NCI-H345 treated with DMSO at 0.1 percent for 48 hours (cell line): ENCODE measurements at regions not wholly inside any gene's neighbourhood (a gene's known extent, or its start where the extent isn't known, plus 50 kb on each side); places are given as distances from the start of the nearest gene placed in this dataset.

Experiments used
- DNase-seq: peaks from one replicate; lab custom pipeline; 2025; ENCODE audit not compliant: unreplicated experiment; lab: John Stamatoyannopoulos, UW

- DNase-seq = no peak
Observed at GRCh38 chr3:87045473-87045872, 54.5 kb upstream of the VGLL3 start.

GRCh38 chr3:87044846-87045245 lies 53.9 kb upstream of the VGLL3 start:
- DNase-seq = no peak

- DNase-seq = no peak
Observed at GRCh38 chr3:87044409-87044808, 53.5 kb upstream of the VGLL3 start.

GRCh38 chr3:87041191-87041590 lies 50.2 kb upstream of the VGLL3 start:
- no peak for DNase-seq
